ENCODE measurements at regions not wholly inside any gene's neighbourhood (a gene's known extent, or its start where the extent isn't known, plus 50 kb on each side); places are given as distances from the start of the nearest gene placed in this dataset.

GRCh38 chr11:109745996-109746625 lies 324.1 kb downstream of the C11orf87 start:
- no peaks in the 10 kb centered on the region for H3K4me1 ChIP-seq (ENCODE audit: insufficient read depth, insufficient read length)
- TF ChIP-seq ZNF274 (IDR thresholded peaks at IDR 0.05; ENCODE audit: low read depth, low read length) (no peak), SUZ12 (IDR thresholded peaks at IDR 0.05; ENCODE audit: extremely low read depth, insufficient read depth, insufficient read length) (no peak), YY1 (IDR thresholded peaks at IDR 0.05; ENCODE audit: insufficient read depth, insufficient read length) (no peak)
- H3K36me3 ChIP-seq (ENCODE audit: insufficient read depth, insufficient read length, low read length), result no peaks in the 10 kb centered on the region
- no peak for DNase-seq (ENCODE audit: low read depth, low spot score)
- H3K27me3 ChIP-seq (ENCODE audit: insufficient read depth, insufficient read length), result no peaks in the 10 kb centered on the region
- H3K9me3 ChIP-seq (ENCODE audit: insufficient read depth, low read length), result no peaks in the 10 kb centered on the region
- no peak overlapping the region for H3K9ac ChIP-seq (ENCODE audit: insufficient read length, low read depth)
- no peak overlapping the region for H3K4me3 ChIP-seq (ENCODE audit: insufficient read length, low read depth)

- Histone ChIP-seq H3K4me1 (ENCODE audit: insufficient read depth, insufficient read length) (no peaks in the 10 kb centered on the region), H3K27me3 (ENCODE audit: insufficient read depth, insufficient read length) (no peaks in the 10 kb centered on the region), H3K9ac (ENCODE audit: insufficient read length, low read depth) (no peak overlapping the region), H3K36me3 (ENCODE audit: insufficient read depth, insufficient read length, low read length) (no peaks in the 10 kb centered on the region), H3K4me3 (ENCODE audit: insufficient read length, low read depth) (no peak overlapping the region), H3K9me3 (ENCODE audit: insufficient read depth, low read length) (no peaks in the 10 kb centered on the region)
- DNase-seq (ENCODE audit: low read depth, low spot score), result no peak
- no peak for TF ChIP-seq SUZ12 (IDR thresholded peaks at IDR 0.05; ENCODE audit: extremely low read depth, insufficient read depth, insufficient read length)
- TF ChIP-seq ZNF274 (IDR thresholded peaks at IDR 0.05; ENCODE audit: low read depth, low read length), result no peak
- no peak for TF ChIP-seq YY1 (IDR thresholded peaks at IDR 0.05; ENCODE audit: insufficient read depth, insufficient read length)
Measured at GRCh38 chr11:109747839-109748238, 325.8 kb downstream of the C11orf87 start.

DNA sequence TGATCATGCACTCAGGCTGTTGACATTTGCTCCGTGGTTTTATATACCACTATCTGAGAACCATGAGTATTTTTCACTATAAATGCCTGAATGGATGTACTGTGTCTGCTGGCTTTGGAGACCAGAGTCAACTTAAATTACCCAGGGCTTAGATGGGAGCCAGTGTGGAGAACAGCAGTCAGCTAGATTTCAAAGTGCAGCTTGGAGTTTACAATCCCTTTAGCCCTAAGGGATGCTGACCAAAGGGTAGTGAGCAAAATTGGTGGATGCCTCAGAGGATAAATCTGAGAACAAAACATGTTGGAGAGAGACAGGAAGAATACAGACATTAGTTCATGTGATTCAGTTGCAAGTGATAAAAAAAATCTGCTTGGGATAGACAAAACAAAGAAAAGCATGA lies 327.5 kb downstream of the C11orf87 start:
- no peak for DNase-seq (ENCODE audit: low read depth, low spot score)
- Histone ChIP-seq H3K27me3 (ENCODE audit: insufficient read depth, insufficient read length) (no peaks in the 10 kb centered on the region), H3K9ac (ENCODE audit: insufficient read length, low read depth) (no peak overlapping the region), H3K9me3 (ENCODE audit: insufficient read depth, low read length) (no peaks in the 10 kb centered on the region), H3K4me1 (ENCODE audit: insufficient read depth, insufficient read length) (no peaks in the 10 kb centered on the region), H3K4me3 (ENCODE audit: insufficient read length, low read depth) (no peak overlapping the region), H3K36me3 (ENCODE audit: insufficient read depth, insufficient read length, low read length) (no peaks in the 10 kb centered on the region)
- no peak for TF ChIP-seq ZNF274 (IDR thresholded peaks at IDR 0.05; ENCODE audit: low read depth, low read length)
- TF ChIP-seq YY1 (IDR thresholded peaks at IDR 0.05; ENCODE audit: insufficient read depth, insufficient read length), result no peak
- no peak for TF ChIP-seq SUZ12 (IDR thresholded peaks at IDR 0.05; ENCODE audit: extremely low read depth, insufficient read depth, insufficient read length)

- no peak overlapping the region for H3K9ac ChIP-seq (ENCODE audit: insufficient read length, low read depth)
- DNase-seq (ENCODE audit: low read depth, low spot score), result no peak
- no peaks in the 10 kb centered on the region for H3K36me3 ChIP-seq (ENCODE audit: insufficient read depth, insufficient read length, low read length)
- H3K4me3 ChIP-seq (ENCODE audit: insufficient read length, low read depth), result no peak overlapping the region
- H3K9me3 ChIP-seq (ENCODE audit: insufficient read depth, low read length), result no peaks in the 10 kb centered on the region
- H3K27me3 ChIP-seq (ENCODE audit: insufficient read depth, insufficient read length), result no peaks in the 10 kb centered on the region
- TF ChIP-seq YY1 (IDR thresholded peaks at IDR 0.05; ENCODE audit: insufficient read depth, insufficient read length) (no peak), SUZ12 (IDR thresholded peaks at IDR 0.05; ENCODE audit: extremely low read depth, insufficient read depth, insufficient read length) (no peak), ZNF274 (IDR thresholded peaks at IDR 0.05; ENCODE audit: low read depth, low read length) (no peak)
- no peaks in the 10 kb centered on the region for H3K4me1 ChIP-seq (ENCODE audit: insufficient read depth, insufficient read length)
Measured at GRCh38 chr11:109750964-109751363, 329.0 kb downstream of the C11orf87 start.

DNA sequence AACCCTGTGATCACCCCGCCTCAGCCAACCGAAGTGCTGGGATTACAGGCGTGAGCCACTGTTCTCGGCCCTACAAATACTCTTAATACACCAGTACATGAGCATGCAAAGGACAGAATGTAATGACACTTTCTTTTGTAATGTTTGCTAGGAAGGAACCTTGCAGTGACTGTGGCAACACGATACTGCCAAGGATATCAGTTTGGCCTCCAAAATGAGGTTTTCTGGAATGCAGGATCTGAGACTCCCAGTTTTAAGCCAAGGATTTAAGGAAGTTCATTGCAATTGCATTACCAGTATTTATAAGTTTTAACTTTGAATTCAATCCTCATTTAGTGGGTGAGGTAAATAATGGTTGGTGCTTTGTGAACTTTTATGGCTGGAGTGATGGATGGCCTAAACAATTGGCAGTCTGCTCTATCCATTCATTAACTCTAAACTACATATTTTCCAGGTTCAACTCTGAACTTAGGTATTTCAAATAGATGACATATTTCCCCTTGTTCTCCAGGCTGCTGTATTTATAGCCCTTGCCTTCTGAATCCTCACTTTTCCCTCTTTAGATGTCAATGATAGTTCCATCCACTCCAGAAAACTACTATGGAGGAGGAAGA lies 330.3 kb downstream of the C11orf87 start:
- no peaks in the 10 kb centered on the region for H3K27me3 ChIP-seq (ENCODE audit: insufficient read depth, insufficient read length)
- TF ChIP-seq ZNF274 (IDR thresholded peaks at IDR 0.05; ENCODE audit: low read depth, low read length), result no peak
- TF ChIP-seq YY1 (IDR thresholded peaks at IDR 0.05; ENCODE audit: insufficient read depth, insufficient read length), result no peak

DNA sequence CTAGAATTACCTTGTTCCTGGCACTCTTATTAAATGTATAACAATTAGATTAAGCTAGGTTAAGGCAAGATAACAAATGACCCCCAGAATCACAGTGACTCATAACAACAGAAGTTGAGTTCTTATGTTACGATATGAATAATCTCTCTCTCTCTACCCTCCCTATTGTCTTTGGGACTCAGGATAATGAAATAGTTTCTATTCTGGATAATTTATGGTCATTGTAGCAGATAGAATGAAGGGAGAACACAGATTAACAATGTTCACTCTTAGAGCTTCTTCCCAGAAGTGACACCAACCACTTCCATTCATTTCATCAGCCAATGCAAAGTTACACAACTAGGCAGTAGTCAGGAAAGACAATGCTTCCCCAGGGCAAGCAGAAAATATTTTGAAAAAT lies 334.5 kb downstream of the C11orf87 start:
- Histone ChIP-seq H3K4me3 (ENCODE audit: insufficient read length, low read depth) (no peak overlapping the region), H3K9ac (ENCODE audit: insufficient read length, low read depth) (no peak overlapping the region), H3K9me3 (ENCODE audit: insufficient read depth, low read length) (no peaks in the 10 kb centered on the region), H3K36me3 (ENCODE audit: insufficient read depth, insufficient read length, low read length) (no peaks in the 10 kb centered on the region), H3K4me1 (ENCODE audit: insufficient read depth, insufficient read length) (no peaks in the 10 kb centered on the region), H3K27me3 (ENCODE audit: insufficient read depth, insufficient read length) (no peaks in the 10 kb centered on the region)
- TF ChIP-seq SUZ12 (IDR thresholded peaks at IDR 0.05; ENCODE audit: extremely low read depth, insufficient read depth, insufficient read length) (no peak), ZNF274 (IDR thresholded peaks at IDR 0.05; ENCODE audit: low read depth, low read length) (no peak)
- DNase-seq (ENCODE audit: low read depth, low spot score), result no peak

More for the DNA sequence above, 330.3 kb downstream of the C11orf87 start:
- Histone ChIP-seq H3K36me3 (ENCODE audit: insufficient read depth, insufficient read length, low read length) (no peaks in the 10 kb centered on the region), H3K4me1 (ENCODE audit: insufficient read depth, insufficient read length) (no peaks in the 10 kb centered on the region), H3K9ac (ENCODE audit: insufficient read length, low read depth) (no peak overlapping the region), H3K4me3 (ENCODE audit: insufficient read length, low read depth) (no peak overlapping the region), H3K9me3 (ENCODE audit: insufficient read depth, low read length) (no peaks in the 10 kb centered on the region)
- no peak for DNase-seq (ENCODE audit: low read depth, low spot score)

GRCh38 chr11:109756951-109757350 lies 335.0 kb downstream of the C11orf87 start:
- no peak for TF ChIP-seq YY1 (IDR thresholded peaks at IDR 0.05; ENCODE audit: insufficient read depth, insufficient read length)
- no peak for TF ChIP-seq ZNF274 (IDR thresholded peaks at IDR 0.05; ENCODE audit: low read depth, low read length)
- TF ChIP-seq SUZ12 (IDR thresholded peaks at IDR 0.05; ENCODE audit: extremely low read depth, insufficient read depth, insufficient read length), result no peak
- H3K9me3 ChIP-seq (ENCODE audit: insufficient read depth, low read length), result no peaks in the 10 kb centered on the region
- no peaks in the 10 kb centered on the region for H3K4me1 ChIP-seq (ENCODE audit: insufficient read depth, insufficient read length)
- no peak overlapping the region for H3K4me3 ChIP-seq (ENCODE audit: insufficient read length, low read depth)
- no peaks in the 10 kb centered on the region for H3K27me3 ChIP-seq (ENCODE audit: insufficient read depth, insufficient read length)
- H3K9ac ChIP-seq (ENCODE audit: insufficient read length, low read depth), result no peak overlapping the region
- no peak for DNase-seq (ENCODE audit: low read depth, low spot score)
- no peaks in the 10 kb centered on the region for H3K36me3 ChIP-seq (ENCODE audit: insufficient read depth, insufficient read length, low read length)

Data from NT2/D1 (cell line).